ENCODE measurements at regions not wholly inside any gene's neighbourhood (a gene's known extent, or its start where the extent isn't known, plus 50 kb on each side); places are given as distances from the start of the nearest gene placed in this dataset.

DNA sequence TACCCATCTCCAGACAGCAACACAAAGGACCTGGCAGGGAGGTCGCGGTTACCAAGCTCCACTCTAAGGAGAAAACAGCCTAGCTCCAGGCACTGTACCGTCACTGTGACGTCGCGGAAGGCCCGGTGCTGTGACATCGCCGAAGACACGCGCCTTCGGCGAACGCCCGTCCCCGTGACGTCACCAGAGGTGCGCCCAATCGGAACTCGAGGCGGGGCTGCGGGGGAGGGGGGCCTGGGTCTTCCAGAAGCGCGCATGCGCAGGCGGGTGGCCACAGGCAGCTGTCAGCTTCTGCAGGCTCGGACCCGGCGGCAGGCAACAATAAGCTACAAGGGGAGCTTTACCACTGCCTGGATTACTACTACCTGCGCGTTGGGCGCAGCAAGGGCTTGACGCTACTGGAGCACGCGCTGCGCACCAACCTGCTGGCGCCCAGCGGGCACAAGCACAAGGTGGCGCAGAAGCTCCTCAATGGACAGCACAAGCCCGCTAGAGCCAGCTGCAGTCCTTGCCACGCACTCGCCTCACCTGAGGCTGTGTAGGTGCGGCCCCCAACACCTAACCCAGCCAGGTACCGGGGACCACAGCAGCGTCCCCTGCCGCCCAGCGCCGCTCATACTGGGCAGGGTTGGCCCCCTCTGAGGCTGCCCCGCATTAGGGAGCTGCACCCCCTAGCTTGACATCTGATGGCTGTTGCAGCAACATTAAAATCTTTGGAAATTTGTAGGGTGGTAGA, 208.4 kb downstream of the TPST1 start:
- Histone ChIP-seq H3K9ac (ENCODE audit: low read depth, low read length) (no peak overlapping the region), H4K5ac (ENCODE audit: low read depth, low read length) (no peak overlapping the region), H3K4ac (ENCODE audit: low read depth, low read length) (no peak overlapping the region), H4K8ac (ENCODE audit: low read depth in 2 of 2, low read length in 2 of 2) (no peak overlapping the region; a peak in 1 of 4 replicates), H2BK15ac (ENCODE audit: low read depth, low read length) (no peak overlapping the region; the same call in 2 of the 3 replicates), H3K36me3 (ENCODE audit: control insufficient read depth, insufficient read depth, low read length) (0 out of 2 replicates have a peak, but pooled peaks cover 3% of the 10 kb centered on the region), H3K79me1 (ENCODE audit: low read depth in 1 of 2, low read length in 2 of 2) (no peaks in the 10 kb centered on the region; a peak in 1 of 4 replicates), H2AK5ac (ENCODE audit: low read depth, low read length) (no peak overlapping the region), H3K9me1 (ENCODE audit: insufficient read depth, low read length) (0 out of 2 replicates have a peak, but pooled peaks cover 3% of the 10 kb centered on the region), H3K56ac (ENCODE audit: extremely low read depth, insufficient read depth, low read length) (no peak overlapping the region), H3K9me3 (ENCODE audit: control insufficient read depth, insufficient read depth, low read length) (no peaks in the 10 kb centered on the region), H3K14ac (replicated peaks; ENCODE audit: low read depth, low read length) (no peak overlapping the region), H4K20me1 (ENCODE audit: insufficient read depth, low read length) (no peaks in the 10 kb centered on the region), H3K4me3 (ENCODE audit: insufficient read depth, low read depth, low read length) (no peak overlapping the region), H2BK5ac (ENCODE audit: low read depth, low read length, poor library complexity, severe bottlenecking) (no peak overlapping the region), H3K18ac (ENCODE audit: low read depth, low read length) (no peak overlapping the region), H3K27me3 (ENCODE audit: control insufficient read depth, insufficient read depth, low read length) (no peaks in the 10 kb centered on the region), H3K27ac (ENCODE audit: insufficient read depth, low read length) (no peak overlapping the region), H3K23ac (ENCODE audit: low read depth, low read length) (no peak overlapping the region), H2AK9ac (replicated peaks; ENCODE audit: low read depth, low read length, poor library complexity) (no peak overlapping the region), H2BK20ac (ENCODE audit: low read depth, low read length) (no peak overlapping the region), H4K91ac (ENCODE audit: insufficient read depth, low read depth, low read length) (no peak overlapping the region), H3K4me2 (ENCODE audit: low read depth, low read length) (peak overlapping the region; percentile 14), H2BK120ac (ENCODE audit: low read depth, low read length) (no peak overlapping the region), H2AFZ (replicated peaks; ENCODE audit: low read length, poor library complexity) (peak overlapping the region; percentile 77), H3K4me1 (ENCODE audit: control insufficient read depth, insufficient read depth, low read length) (peaks cover 3% of the 10 kb centered on the region)
- in situ Hi-C loops (cut with MboI; ENCODE audit: low sequenced_read_pairs) (no loop called here), intact Hi-C loops (cut with micrococcal nuclease) (no loop called here), dilution Hi-C loops (cut with HindIII; ENCODE audit: low sequenced_read_pairs, unreplicated experiment) (no loop called here)
- ATAC-seq (ENCODE audit: low read depth), result no peak
- TF ChIP-seq RCOR1 (IDR thresholded peaks at IDR 0.05; ENCODE audit: insufficient replicate concordance, low read length) (no peak), SMC3 (IDR thresholded peaks at IDR 0.05; ENCODE audit: low read depth, low read length) (no peak), NFE2L2 (IDR thresholded peaks at IDR 0.05; ENCODE audit: low read depth, low read length) (no peak), CEBPB (IDR thresholded peaks at IDR 0.05; ENCODE audit: low read depth, low read length) (no peak), CHD1 (IDR thresholded peaks at IDR 0.05; ENCODE audit: low read depth, low read length) (no peak), FOS (IDR thresholded peaks at IDR 0.05; ENCODE audit: low read depth, low read length) (no peak), POLR2A (IDR thresholded peaks at IDR 0.05; ENCODE audit: low read depth, low read length) (no peak), RAD21 (IDR thresholded peaks at IDR 0.05; ENCODE audit: low read length) (no peak), RFX5 (IDR thresholded peaks at IDR 0.05; ENCODE audit: low read depth, low read length) (no peak), BHLHE40 (IDR thresholded peaks at IDR 0.05; ENCODE audit: low read depth, low read length) (no peak), MAFK (IDR thresholded peaks at IDR 0.05; ENCODE audit: low read depth, low read length) (no peak), MAZ (IDR thresholded peaks at IDR 0.05; ENCODE audit: borderline replicate concordance, low read depth, low read length) (no peak), MXI1 (IDR thresholded peaks at IDR 0.05; ENCODE audit: borderline replicate concordance, low read depth, low read length) (no peak)
- TF ChIP-seq, protein P1, sequence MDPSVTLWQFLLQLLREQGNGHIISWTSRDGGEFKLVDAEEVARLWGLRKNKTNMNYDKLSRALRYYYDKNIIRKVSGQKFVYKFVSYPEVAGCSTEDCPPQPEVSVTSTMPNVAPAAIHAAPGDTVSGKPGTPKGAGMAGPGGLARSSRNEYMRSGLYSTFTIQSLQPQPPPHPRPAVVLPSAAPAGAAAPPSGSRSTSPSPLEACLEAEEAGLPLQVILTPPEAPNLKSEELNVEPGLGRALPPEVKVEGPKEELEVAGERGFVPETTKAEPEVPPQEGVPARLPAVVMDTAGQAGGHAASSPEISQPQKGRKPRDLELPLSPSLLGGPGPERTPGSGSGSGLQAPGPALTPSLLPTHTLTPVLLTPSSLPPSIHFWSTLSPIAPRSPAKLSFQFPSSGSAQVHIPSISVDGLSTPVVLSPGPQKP (IDR thresholded peaks at IDR 0.05; ENCODE audit: borderline replicate concordance, low read depth, low read length), result no peak
- TF ChIP-seq, protein P2, sequence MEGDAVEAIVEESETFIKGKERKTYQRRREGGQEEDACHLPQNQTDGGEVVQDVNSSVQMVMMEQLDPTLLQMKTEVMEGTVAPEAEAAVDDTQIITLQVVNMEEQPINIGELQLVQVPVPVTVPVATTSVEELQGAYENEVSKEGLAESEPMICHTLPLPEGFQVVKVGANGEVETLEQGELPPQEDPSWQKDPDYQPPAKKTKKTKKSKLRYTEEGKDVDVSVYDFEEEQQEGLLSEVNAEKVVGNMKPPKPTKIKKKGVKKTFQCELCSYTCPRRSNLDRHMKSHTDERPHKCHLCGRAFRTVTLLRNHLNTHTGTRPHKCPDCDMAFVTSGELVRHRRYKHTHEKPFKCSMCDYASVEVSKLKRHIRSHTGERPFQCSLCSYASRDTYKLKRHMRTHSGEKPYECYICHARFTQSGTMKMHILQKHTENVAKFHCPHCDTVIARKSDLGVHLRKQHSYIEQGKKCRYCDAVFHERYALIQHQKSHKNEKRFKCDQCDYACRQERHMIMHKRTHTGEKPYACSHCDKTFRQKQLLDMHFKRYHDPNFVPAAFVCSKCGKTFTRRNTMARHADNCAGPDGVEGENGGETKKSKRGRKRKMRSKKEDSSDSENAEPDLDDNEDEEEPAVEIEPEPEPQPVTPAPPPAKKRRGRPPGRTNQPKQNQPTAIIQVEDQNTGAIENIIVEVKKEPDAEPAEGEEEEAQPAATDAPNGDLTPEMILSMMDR (conservative IDR thresholded peaks at IDR 0.05; ENCODE audit: low read depth, low read length), result no peak
- TF ChIP-seq, protein P3, sequence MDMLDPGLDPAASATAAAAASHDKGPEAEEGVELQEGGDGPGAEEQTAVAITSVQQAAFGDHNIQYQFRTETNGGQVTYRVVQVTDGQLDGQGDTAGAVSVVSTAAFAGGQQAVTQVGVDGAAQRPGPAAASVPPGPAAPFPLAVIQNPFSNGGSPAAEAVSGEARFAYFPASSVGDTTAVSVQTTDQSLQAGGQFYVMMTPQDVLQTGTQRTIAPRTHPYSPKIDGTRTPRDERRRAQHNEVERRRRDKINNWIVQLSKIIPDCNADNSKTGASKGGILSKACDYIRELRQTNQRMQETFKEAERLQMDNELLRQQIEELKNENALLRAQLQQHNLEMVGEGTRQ (IDR thresholded peaks at IDR 0.05; ENCODE audit: low read depth, low read length), result no peak
- ChIA-PET POLR2A (ENCODE audit: unreplicated experiment) (no interaction called here), CTCF (no interaction called here)
- WGBS, 2 experiments (ENCODE audit: extremely low coverage in 2 of 2, insufficient read length in 1 of 2), result 24% methylated on average over 34 of the region's 49 CpGs; no CpG with 5 or more reads in 1 of the 2 experiments
- DNase-seq, result peak; percentile 25
- BruUV-seq (replicated peaks), result no TSS peak
